Vagina (tissue), 2 donors: ENCODE measurements at regions not wholly inside any gene's neighbourhood (a gene's known extent, or its start where the extent isn't known, plus 50 kb on each side); places are given as distances from the start of the nearest gene placed in this dataset.

Experiments
- DNase-seq, 2 donors: peaks; one replicate each; pipeline ENCODE4 v3.0.0-alpha.2; 2017; ENCODE audit errors: extremely low spot score in 2 of 2
- H3K27ac ChIP-seq: fragments of 200-600 bp; sonication (generic); one replicate; pipeline ENCODE4 v1.5.1; 2019
- H3K27me3 ChIP-seq: fragments of 200-600 bp; sonication (generic); one replicate; pipeline ENCODE4 v1.5.1; 2019
- H3K36me3 ChIP-seq, 2 donors: fragments of 200-600 bp; sonication (generic); one replicate each; pipeline ENCODE4 v1.5.1; 2017 to 2019
- H3K4me1 ChIP-seq: fragments of 200-600 bp; sonication (generic); one replicate; pipeline ENCODE4 v1.5.1; 2019
- H3K4me3 ChIP-seq, 2 donors: fragments of 200-600 bp; sonication (generic); 1 replicate in 1 of 2; 2 replicates in 1 of 2; pipeline ENCODE4 v1.5.1; 2016 to 2019
- H3K9me3 ChIP-seq: fragments of 200-600 bp; sonication (generic); one replicate; pipeline ENCODE4 v1.5.1; 2019
- CTCF ChIP-seq, 3 experiments: fragments of 450-650 bp in 2 of 3; fragments of 200-600 bp in 1 of 3; sonication (generic) in 1 of 3; IDR thresholded peaks; one replicate each; pipeline ENCODE4 v1.5.1; 2017 to 2019; ENCODE audit warnings: antibody characterized with exemption in 3 of 3, mild to moderate bottlenecking in 2 of 3, moderate library complexity in 2 of 3
- POLR2A ChIP-seq, 2 donors: fragments of 450-650 bp; IDR thresholded peaks; one replicate each; pipeline ENCODE4 v1.6.1; 2017; ENCODE audit warnings: antibody characterized with exemption in 2 of 2, mild to moderate bottlenecking in 2 of 2, moderate library complexity in 2 of 2
- POLR2AphosphoS5 ChIP-seq, 2 donors: sonication (generic); formaldehyde crosslinking; IDR thresholded peaks; one replicate each; pipeline ENCODE4 v1.9.0; 2017; ENCODE audit warnings: antibody characterized with exemption in 2 of 2, mild to moderate bottlenecking in 2 of 2, low read depth in 1 of 2; ENCODE audit not compliant: insufficient read depth in 1 of 2
- intact Hi-C: fragments of 100-400 bp; cut with DNase I; formaldehyde crosslinking; loops from one replicate; pipeline ENCODE4 v1.15.1; 2023

DNA sequence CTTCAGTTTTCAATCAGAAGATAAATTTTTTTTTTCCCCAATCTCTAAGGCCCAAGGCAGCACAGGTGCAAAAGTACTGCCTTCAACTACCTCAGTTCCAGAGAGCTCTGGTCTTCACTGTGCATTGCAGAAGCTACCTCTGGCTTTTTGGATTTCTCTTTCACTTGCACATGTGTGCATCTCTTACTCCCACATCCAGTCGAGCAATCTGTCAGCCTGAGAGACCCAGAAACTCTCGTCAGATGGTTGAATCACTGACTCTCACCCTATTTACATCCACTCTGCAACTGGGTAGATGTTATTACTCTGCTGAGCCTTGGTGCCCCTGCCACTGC, 813.8 kb downstream of the NR2F2 start:
- no peaks in the 10 kb centered on the region for H3K9me3 ChIP-seq
- H3K27me3 ChIP-seq = no peaks in the 10 kb centered on the region
- H3K4me1 ChIP-seq = no peaks in the 10 kb centered on the region
- H3K27ac ChIP-seq = no peak overlapping the region
- intact Hi-C loops = no loop called here
- TF ChIP-seq POLR2A (IDR thresholded peaks at IDR 0.05) (no peak), CTCF (IDR thresholded peaks at IDR 0.05) (no peak), POLR2AphosphoS5 (IDR thresholded peaks at IDR 0.05; ENCODE audit: insufficient read depth in 1 of 2, low read depth in 1 of 2) (no peak)
- no peak overlapping the region for H3K4me3 ChIP-seq
- DNase-seq = no peak
- H3K36me3 ChIP-seq = no peaks in the 10 kb centered on the region

DNA sequence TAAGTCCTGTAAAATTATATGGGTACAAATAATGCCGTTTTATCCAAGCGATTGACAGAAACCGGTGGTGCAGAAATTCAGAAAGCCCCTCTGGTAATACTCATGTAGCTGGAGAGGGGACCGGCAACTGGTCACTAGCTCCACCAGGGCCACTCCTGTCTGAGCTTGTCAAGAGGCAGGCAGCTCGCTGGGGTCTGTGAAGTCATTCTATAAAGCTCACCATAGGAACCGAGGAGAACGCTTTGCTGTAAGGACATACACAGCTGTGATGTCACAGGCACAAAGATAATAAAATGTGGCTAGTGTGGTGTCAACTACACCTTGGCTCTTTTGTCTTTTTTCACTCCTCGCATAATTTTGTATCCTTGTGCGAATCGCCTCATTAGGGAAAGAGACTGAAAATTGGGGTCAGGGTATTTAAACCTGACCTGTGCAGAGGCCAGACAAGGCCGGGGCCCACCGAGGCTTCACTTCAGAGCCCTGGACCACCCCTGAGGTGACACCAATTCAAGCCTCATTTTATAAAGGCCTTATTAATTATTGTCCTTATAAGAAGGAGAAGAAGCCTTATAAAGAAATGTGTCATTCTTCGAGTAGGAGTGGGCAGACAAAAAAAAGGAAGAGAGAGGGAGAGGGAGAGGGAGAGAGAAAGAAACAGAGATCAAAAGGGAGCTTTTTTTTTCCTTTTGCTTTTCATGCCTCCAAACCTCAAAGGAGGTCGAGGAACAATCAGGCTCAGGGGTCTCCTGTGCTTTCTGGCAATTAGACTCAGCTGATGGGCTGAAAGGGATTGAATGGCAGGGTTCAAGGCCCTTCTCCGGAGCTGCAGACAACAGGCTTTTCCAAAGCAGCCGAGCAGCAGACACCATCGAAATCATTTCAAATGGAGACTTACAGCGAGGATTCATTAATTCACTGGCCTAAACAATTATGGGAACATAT, 813.3 kb upstream of the ARRDC4 start:
- H3K27me3 ChIP-seq = no peaks in the 10 kb centered on the region

GRCh38 chr15:97153356-97153965, 807.0 kb upstream of the ARRDC4 start:
- H3K27ac ChIP-seq = no peak overlapping the region
- TF ChIP-seq CTCF (IDR thresholded peaks at IDR 0.05) (no peak), POLR2AphosphoS5 (IDR thresholded peaks at IDR 0.05; ENCODE audit: insufficient read depth in 1 of 2, low read depth in 1 of 2) (no peak), POLR2A (IDR thresholded peaks at IDR 0.05) (no peak)
- intact Hi-C loops = no loop called here
- no peak for DNase-seq
- H3K4me3 ChIP-seq = no peak overlapping the region
- no peaks in the 10 kb centered on the region for H3K9me3 ChIP-seq
- H3K36me3 ChIP-seq = no peaks in the 10 kb centered on the region
- no peaks in the 10 kb centered on the region for H3K4me1 ChIP-seq
- H3K27me3 ChIP-seq = no peaks in the 10 kb centered on the region

More for the DNA sequence above, 813.3 kb upstream of the ARRDC4 start:
- Histone ChIP-seq H3K9me3 (no peaks in the 10 kb centered on the region), H3K4me1 (no peaks in the 10 kb centered on the region), H3K4me3 (no peak overlapping the region), H3K27ac (no peak overlapping the region), H3K36me3 (no peaks in the 10 kb centered on the region)
- intact Hi-C loops = no loop called here
- TF ChIP-seq CTCF (IDR thresholded peaks at IDR 0.05) = no peak
- TF ChIP-seq POLR2A (IDR thresholded peaks at IDR 0.05) = no peak
- no peak for TF ChIP-seq POLR2AphosphoS5 (IDR thresholded peaks at IDR 0.05; ENCODE audit: insufficient read depth in 1 of 2, low read depth in 1 of 2)
- DNase-seq = no peak

DNA sequence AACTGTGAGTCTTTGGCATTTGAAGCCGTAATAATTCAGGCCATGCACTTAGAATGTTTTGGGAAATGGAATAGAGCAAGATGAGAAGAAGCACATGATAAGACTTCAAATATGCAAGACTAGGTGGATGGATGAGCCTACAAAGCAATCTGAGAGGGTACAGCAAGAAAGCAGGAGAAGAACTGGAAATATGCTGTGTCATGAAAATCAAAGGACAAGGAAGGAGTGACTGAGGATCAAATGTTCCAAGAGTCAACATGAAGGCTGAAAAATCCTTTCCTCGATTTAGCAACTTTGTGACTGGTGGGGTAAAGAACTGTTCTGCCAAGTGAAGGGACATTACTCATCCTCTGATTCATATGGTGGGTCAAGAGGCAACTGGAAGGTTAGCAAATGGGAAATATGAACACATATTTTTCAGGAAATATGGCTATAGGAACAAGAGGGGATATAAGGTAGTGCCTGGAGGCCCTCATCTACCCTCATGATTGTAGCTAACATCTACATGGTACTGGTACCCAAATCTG, 803.7 kb upstream of the ARRDC4 start:
- H3K27ac ChIP-seq = no peak overlapping the region
- no peaks in the 10 kb centered on the region for H3K36me3 ChIP-seq
- H3K4me1 ChIP-seq = no peaks in the 10 kb centered on the region
- intact Hi-C loops = no loop called here
- no peaks in the 10 kb centered on the region for H3K27me3 ChIP-seq
- H3K9me3 ChIP-seq = no peaks in the 10 kb centered on the region
- no peak for DNase-seq
- TF ChIP-seq POLR2AphosphoS5 (IDR thresholded peaks at IDR 0.05; ENCODE audit: insufficient read depth in 1 of 2, low read depth in 1 of 2) (no peak), POLR2A (IDR thresholded peaks at IDR 0.05) (no peak), CTCF (IDR thresholded peaks at IDR 0.05) (no peak)
- H3K4me3 ChIP-seq = no peak overlapping the region
